ENCODE measurements at regions not wholly inside any gene's neighbourhood (a gene's known extent, or its start where the extent isn't known, plus 50 kb on each side); places are given as distances from the start of the nearest gene placed in this dataset.

DNA sequence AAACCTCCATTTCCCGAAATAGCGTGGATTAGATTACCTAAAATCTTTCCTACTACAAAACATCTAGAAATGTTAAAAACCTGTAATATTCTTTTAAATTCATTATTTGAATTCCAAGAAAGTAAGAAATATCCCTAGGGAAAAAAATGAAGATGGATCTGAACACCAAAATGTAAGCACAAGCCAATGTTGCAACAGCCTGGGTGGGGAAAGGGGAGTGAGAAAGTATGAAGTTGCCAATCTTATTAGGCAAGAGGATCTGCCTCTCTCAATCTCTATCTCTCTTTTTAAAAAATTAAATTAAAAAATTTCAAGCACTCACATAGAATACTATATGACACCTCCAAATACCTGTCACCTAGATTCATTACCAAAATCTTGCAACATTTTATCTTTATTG, 74.9 kb upstream of the IRF2BP2 start:
- POLR2A ChIA-PET: no interaction called here
- in situ Hi-C loops (cut with MboI): no loop called here
- no TSS peak for BruUV-seq (replicated peaks)

More for the DNA sequence above, 74.9 kb upstream of the IRF2BP2 start:
- Histone ChIP-seq H3K36me3 (ENCODE audit: control insufficient read depth, insufficient read depth, low read length) (no peaks in the 10 kb centered on the region), H3K27me3 (ENCODE audit: control insufficient read depth in 2 of 2, insufficient read depth in 2 of 2, low read length in 2 of 2) (no peaks in the 10 kb centered on the region), H3K79me2 (ENCODE audit: control insufficient read depth, insufficient read depth, low read length) (no peaks in the 10 kb centered on the region), H2AFZ (ENCODE audit: low read depth, low read length) (no peak overlapping the region), H3K4me1 (replicated peaks in 1 of 2; ENCODE audit: control insufficient read depth in 2 of 2, insufficient read depth in 2 of 2, low read length in 2 of 2) (peaks cover 0 to 3% of the 10 kb centered on the region in 2 experiments; a peak in 1 of 5 replicates), H4K20me1 (replicated peaks; ENCODE audit: control insufficient read depth, insufficient read depth, low read length) (no peaks in the 10 kb centered on the region), H3K9me1 (ENCODE audit: control insufficient read depth, insufficient read depth, low read length) (no peaks in the 10 kb centered on the region), H3K9ac (ENCODE audit: insufficient read depth in 1 of 2, low read depth in 2 of 2, low read length in 2 of 2) (no peak overlapping the region), H3K27ac (ENCODE audit: extremely low read depth, low read depth, low read length) (no peak overlapping the region), H3K4me3 (no peak overlapping the region), H3K4me2 (ENCODE audit: insufficient read depth, low read length) (no peak overlapping the region), H3K9me3 (replicated peaks; ENCODE audit: control insufficient read depth, insufficient read depth, low read depth, low read length) (no peaks in the 10 kb centered on the region)
- no peak for TF ChIP-seq TRIM28 (IDR thresholded peaks at IDR 0.05)
- TF ChIP-seq, protein P1, sequence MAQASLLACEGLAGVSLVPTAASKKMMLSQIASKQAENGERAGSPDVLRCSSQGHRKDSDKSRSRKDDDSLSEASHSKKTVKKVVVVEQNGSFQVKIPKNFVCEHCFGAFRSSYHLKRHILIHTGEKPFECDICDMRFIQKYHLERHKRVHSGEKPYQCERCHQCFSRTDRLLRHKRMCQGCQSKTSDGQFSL (CRISPR knock-in tag; IDR thresholded peaks at IDR 0.05): no peak
- TF ChIP-seq, protein P1 (tag; IDR thresholded peaks at IDR 0.05): no peak
- TF ChIP-seq NR2C2 (CRISPR knock-in tag; IDR thresholded peaks at IDR 0.05): no peak
- no peak for TF ChIP-seq NR2C2 (tag; IDR thresholded peaks at IDR 0.05)
- no peak for TF ChIP-seq NONO (IDR thresholded peaks at IDR 0.05; ENCODE audit: low read depth in 2 of 2, low read length in 1 of 2)
- no peak for TF ChIP-seq RHOXF2B (CRISPR knock-in tag; conservative IDR thresholded peaks at IDR 0.05)
- no peak for TF ChIP-seq RBM25 (IDR thresholded peaks at IDR 0.05; ENCODE audit: low read depth, low read length, severe bottlenecking)
- no peak for TF ChIP-seq MYBL2 (IDR thresholded peaks at IDR 0.05; ENCODE audit: low read depth)
- TF ChIP-seq MYBL2 (CRISPR knock-in tag; IDR thresholded peaks at IDR 0.05; ENCODE audit: borderline replicate concordance): no peak
- TF ChIP-seq HNRNPK (IDR thresholded peaks at IDR 0.05; ENCODE audit: low read depth, low read length, poor library complexity, severe bottlenecking): no peak
- no peak for TF ChIP-seq ZNF174 (CRISPR knock-in tag; IDR thresholded peaks at IDR 0.05)
- TF ChIP-seq POLR2H (tag; IDR thresholded peaks at IDR 0.05; ENCODE audit: low read depth): no peak
- no peak for TF ChIP-seq HMG20B (CRISPR knock-in tag; IDR thresholded peaks at IDR 0.05)
- no peak for TF ChIP-seq POLR2AphosphoS5 (IDR thresholded peaks at IDR 0.05; ENCODE audit: control insufficient read depth, insufficient read depth, low read depth, low read length)
- TF ChIP-seq NFYB (IDR thresholded peaks at IDR 0.05; ENCODE audit: extremely low read depth, insufficient read length): no peak
- TF ChIP-seq ZNF695 (CRISPR knock-in tag; IDR thresholded peaks at IDR 0.05): no peak
- TF ChIP-seq CHAMP1 (IDR thresholded peaks at IDR 0.05): no peak
- TF ChIP-seq SREBF2 (CRISPR knock-in tag; IDR thresholded peaks at IDR 0.05): no peak
- TF ChIP-seq FOXP4 (CRISPR knock-in tag; IDR thresholded peaks at IDR 0.05; ENCODE audit: borderline replicate concordance): no peak
- intact Hi-C loops (cut with micrococcal nuclease): no loop called here
- ATAC-seq (no peak), FAIRE-seq (no peak), DNase-seq (ENCODE audit: extremely low read depth in 1 of 4, low spot score in 3 of 4) (no peak)
- CTCF ChIA-PET (ENCODE audit: low intra/inter-chr PET ratio): no interaction called here
- 85% methylated on average over 2 of the region's 2 CpGs for WGBS (ENCODE audit: insufficient coverage, low coverage, missing lambda C conversion rate)

Data from K562 (cell line).